HepG2 (cell line): ENCODE measurements at regions not wholly inside any gene's neighbourhood (a gene's known extent, or its start where the extent isn't known, plus 50 kb on each side); places are given as distances from the start of the nearest gene placed in this dataset.

Experiments used
- ATAC-seq: fragments of 200-7000 bp; cut with Tn5 transposase; 3 replicates; pipeline ENCODE4 v1.9.1; 2020; ENCODE audit warnings: mild to moderate bottlenecking, moderate library complexity
- BruUV-seq: library from RNA; stranded (reverse); fragments of 400-500 nt; replicated peaks from 2 replicates; lab custom pipeline; 2021; lab: Mats Ljungman, UMichigan
- CTCF ChIA-PET: fragments of 300-600 bp; formaldehyde crosslinking; extraction: SDS; loops from one replicate; lab custom pipeline; 2021; ENCODE audit warnings: low total read pairs, inconsistent platforms, low intra/inter-chr PET ratio; lab: Yijun Ruan, JAX
- POLR2A ChIA-PET: fragments of 350-600 bp; sonication (Branson Sonifier 250); formaldehyde crosslinking; loops from one replicate; lab custom pipeline; 2020; ENCODE audit warnings: antibody characterized with exemption, inconsistent platforms; lab: Yijun Ruan, JAX
- DNase-seq: peaks from one replicate; pipeline ENCODE4 v3.0.0-alpha.2; 2015; ENCODE audit warnings: low spot score
- FAIRE-seq: peaks from 3 replicates; lab custom pipeline; 2011; peaks lifted over from hg19 to GRCh38; lab: Jason Lieb, UNC
- H2AFZ ChIP-seq: one replicate; pipeline ENCODE4 v1.6.1; 2011; ENCODE audit warnings: low read length, inconsistent platforms
- H3K27ac ChIP-seq: fragments of 300-600 bp; 3 replicates; pipeline ENCODE4 v1.8.0; 2011; ENCODE audit warnings: mixed run types, mild to moderate bottlenecking, mixed read lengths, low read length, inconsistent platforms; ENCODE audit not compliant: insufficient read depth; ENCODE audit errors: extremely low read length
- H3K27me3 ChIP-seq, 2 experiments: fragments of 200-600 bp in 1 of 2; 2 replicates in 1 of 2; 3 replicates in 1 of 2; pipeline versions ENCODE4 v1.6.0 to v1.8.0; 2011; ENCODE audit warnings: low read length in 2 of 2, mild to moderate bottlenecking in 2 of 2, moderate library complexity in 2 of 2, inconsistent platforms in 1 of 2; ENCODE audit not compliant: insufficient read depth in 2 of 2, control insufficient read depth in 1 of 2
- H3K36me3 ChIP-seq, 2 experiments: fragments of 200-600 bp in 1 of 2; replicated peaks in 1 of 2; 2 replicates in 1 of 2; 3 replicates in 1 of 2; pipeline versions ENCODE4 v1.5.1 to v1.8.0; 2011; ENCODE audit warnings: low read length in 2 of 2, inconsistent platforms in 1 of 2; ENCODE audit not compliant: insufficient read depth in 2 of 2, control insufficient read depth in 1 of 2
- H3K4me1 ChIP-seq: 2 replicates; pipeline ENCODE4 v1.5.1; 2012; ENCODE audit warnings: low read length, inconsistent platforms; ENCODE audit not compliant: insufficient read depth
- H3K4me2 ChIP-seq: 2 replicates; pipeline ENCODE4 v1.6.0; 2011; ENCODE audit warnings: low read depth, low read length, inconsistent platforms
- H3K4me3 ChIP-seq, 3 experiments: fragments of 200-600 bp in 1 of 3; sonication (generic), shearing (Covaris generic) in 1 of 3; replicated peaks in 1 of 3; 2 replicates each; pipeline ENCODE4 v1.5.1; 2011 to 2016; ENCODE audit warnings: low read length in 3 of 3, inconsistent platforms in 2 of 3, low read depth in 2 of 3, mild to moderate bottlenecking in 2 of 3, control low read depth in 1 of 3, mixed read lengths in 1 of 3; ENCODE audit not compliant: insufficient read depth in 1 of 3
- H3K79me2 ChIP-seq: one replicate; pipeline ENCODE4 v1.6.1; 2011; ENCODE audit warnings: low read length, inconsistent platforms; ENCODE audit not compliant: insufficient read depth
- H3K9ac ChIP-seq: 2 replicates; pipeline ENCODE4 v1.6.0; 2011; ENCODE audit warnings: mild to moderate bottlenecking, low read depth, low read length, inconsistent platforms; ENCODE audit not compliant: insufficient read depth
- H3K9me3 ChIP-seq: 2 replicates; pipeline ENCODE4 v1.5.1; 2012; ENCODE audit warnings: mild to moderate bottlenecking, low read length
- H4K20me1 ChIP-seq: 2 replicates; pipeline ENCODE4 v1.6.0; 2011; ENCODE audit warnings: inconsistent platforms, mild to moderate bottlenecking, low read length, moderate library complexity; ENCODE audit not compliant: insufficient read depth
- FOXO1 ChIP-seq: sonication (generic); formaldehyde crosslinking; IDR thresholded peaks from 2 replicates; pipeline ENCODE4 v1.4.0; 2020; ENCODE audit warnings: missing genetic modification reagents
- FUBP1 ChIP-seq: sonication (generic); formaldehyde crosslinking; IDR thresholded peaks from 2 replicates; pipeline ENCODE4 v1.5.1; 2020; ENCODE audit warnings: missing genetic modification reagents, mild to moderate bottlenecking, borderline replicate concordance
- KLF11 ChIP-seq: IDR thresholded peaks from 2 replicates; pipeline ENCODE4 v1.6.1; 2016; ENCODE audit warnings: missing compliant biosample characterization
- KLF13 ChIP-seq: sonication (generic); formaldehyde crosslinking; IDR thresholded peaks from 2 replicates; pipeline ENCODE4 v1.4.0; 2020; ENCODE audit warnings: mild to moderate bottlenecking, missing genetic modification reagents
- KMT2B ChIP-seq: IDR thresholded peaks from 2 replicates; pipeline ENCODE4 v1.6.1; 2016; ENCODE audit warnings: missing genetic modification reagents, missing compliant biosample characterization
- PAX8 ChIP-seq: sonication (generic); formaldehyde crosslinking; IDR thresholded peaks from 2 replicates; pipeline ENCODE4 v1.8.0; 2022; ENCODE audit warnings: mild to moderate bottlenecking, missing genetic modification reagents, borderline replicate concordance
- RFXANK ChIP-seq: IDR thresholded peaks from 2 replicates; pipeline ENCODE4 v1.6.1; 2016
- SNAI1 ChIP-seq: sonication (generic); formaldehyde crosslinking; IDR thresholded peaks from 2 replicates; pipeline ENCODE4 v1.5.0; 2020; ENCODE audit warnings: mild to moderate bottlenecking, missing genetic modification reagents, borderline replicate concordance
- TCF12 ChIP-seq, 2 experiments: fragments of 450-650 bp in 1 of 2; sonication (generic) in 1 of 2; formaldehyde crosslinking in 1 of 2; IDR thresholded peaks; 2 replicates each; pipeline versions ENCODE4 v1.6.1 to v1.8.0; 2017 to 2022; ENCODE audit warnings: antibody characterized with exemption in 1 of 2, mild to moderate bottlenecking in 1 of 2, missing genetic modification reagents in 1 of 2, moderate library complexity in 1 of 2
- THAP11 ChIP-seq: IDR thresholded peaks from 2 replicates; pipeline ENCODE4 v1.6.1; 2016; ENCODE audit warnings: missing biosample characterization, missing genetic modification reagents
- ZFP82 ChIP-seq: sonication (generic); formaldehyde crosslinking; IDR thresholded peaks from 2 replicates; pipeline ENCODE4 v1.5.1; 2020; ENCODE audit warnings: mild to moderate bottlenecking, missing genetic modification reagents, borderline replicate concordance
- ZNF121 ChIP-seq: sonication (generic); formaldehyde crosslinking; IDR thresholded peaks from 2 replicates; pipeline ENCODE4 v1.5.0; 2020; ENCODE audit warnings: mild to moderate bottlenecking, missing genetic modification reagents
- ZNF605 ChIP-seq: sonication (generic); formaldehyde crosslinking; IDR thresholded peaks from 2 replicates; pipeline ENCODE4 v1.8.0; 2022; ENCODE audit warnings: mild to moderate bottlenecking, missing genetic modification reagents
- ZNF678 ChIP-seq: sonication (generic); formaldehyde crosslinking; IDR thresholded peaks from 2 replicates; pipeline ENCODE4 v1.4.0; 2020; ENCODE audit warnings: mild to moderate bottlenecking, missing genetic modification reagents
- WGBS: methylation state at CpG from one replicate; pipeline ENCODE4 v1.1.6; 2017; ENCODE audit warnings: low lambda C conversion rate; 5-methylcytosine and 5-hydroxymethylcytosine counted together
- in situ Hi-C: cut with HindIII; loops from 2 replicates; pipeline ENCODE4 v1.10.0; 2017; ENCODE audit warnings: low pct_unique_long_range_greater_than_20kb; ENCODE audit not compliant: extremely low pct_ligation_motif_present
- intact Hi-C: fragments of 100-400 bp; cut with micrococcal nuclease; formaldehyde crosslinking; loops from one replicate; pipeline ENCODE4 v1.10.0; 2022; ENCODE audit not compliant: unreplicated experiment
- TF ChIP-seq, protein P1 (sequence below), 2 experiments: sonication (generic) in 1 of 2; formaldehyde crosslinking in 1 of 2; IDR thresholded peaks; 2 replicates each; pipeline versions ENCODE4 v1.5.1 to v1.6.1; 2011 to 2020; ENCODE audit warnings: borderline replicate concordance in 1 of 2, low read depth in 1 of 2, low read length in 1 of 2, mild to moderate bottlenecking in 1 of 2, missing genetic modification reagents in 1 of 2, moderate library complexity in 1 of 2
- TF ChIP-seq, protein P2 (sequence below): sonication (generic); formaldehyde crosslinking; IDR thresholded peaks from 2 replicates; pipeline ENCODE4 v1.4.0; 2020; ENCODE audit warnings: mild to moderate bottlenecking, missing genetic modification reagents
- TF ChIP-seq, protein P3 (sequence below): sonication (generic); formaldehyde crosslinking; IDR thresholded peaks from 2 replicates; pipeline ENCODE4 v1.8.1; 2023; ENCODE audit warnings: mild to moderate bottlenecking, moderate library complexity, missing genetic modification reagents

DNA sequence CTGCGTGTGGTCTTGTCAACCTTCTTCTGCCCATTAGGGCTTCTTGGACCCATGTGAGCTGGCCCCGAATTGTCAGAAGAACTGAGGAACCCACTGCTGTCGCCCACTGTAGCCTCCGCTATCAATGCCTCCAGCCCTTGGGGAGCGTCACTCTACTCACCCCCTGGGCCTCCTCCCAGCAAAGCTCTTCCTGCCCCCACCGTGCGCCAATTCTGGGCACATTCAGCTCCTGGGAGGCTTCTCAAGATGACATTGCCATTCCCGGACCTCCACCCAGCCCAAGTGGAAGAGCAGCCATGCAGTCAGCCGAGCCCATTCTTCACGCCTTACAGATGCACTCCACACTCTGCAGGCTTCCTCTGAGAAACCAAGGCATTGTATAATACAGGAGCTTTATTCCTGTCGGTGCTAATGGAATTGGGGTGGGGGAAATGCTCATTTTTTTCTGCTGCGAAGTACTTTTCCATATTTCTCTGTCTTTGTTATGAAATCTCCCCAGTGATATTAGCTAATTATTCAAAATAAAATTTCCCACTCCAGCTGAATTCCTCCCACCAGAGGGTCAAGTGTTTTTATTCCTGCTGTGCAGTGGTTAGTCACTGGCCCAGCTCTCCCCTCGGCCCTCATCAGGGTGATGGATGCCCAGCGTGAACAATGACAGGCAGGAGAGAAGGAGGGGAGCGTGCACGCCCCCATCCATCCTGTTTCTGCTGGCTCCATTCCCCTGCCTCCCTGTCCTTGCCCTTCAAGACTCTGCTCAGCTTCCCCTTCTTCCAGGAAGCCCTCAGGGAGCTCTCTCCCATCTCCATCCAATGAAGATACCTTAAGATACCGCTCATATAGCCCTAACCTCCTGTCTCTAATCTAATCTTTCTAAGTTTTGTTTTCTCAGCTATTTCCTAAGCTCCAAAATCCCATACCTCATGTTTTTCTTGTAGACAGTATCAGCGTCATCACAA, 87.7 kb downstream of the C16orf95 start (continued):
- TF ChIP-seq, protein P1, sequence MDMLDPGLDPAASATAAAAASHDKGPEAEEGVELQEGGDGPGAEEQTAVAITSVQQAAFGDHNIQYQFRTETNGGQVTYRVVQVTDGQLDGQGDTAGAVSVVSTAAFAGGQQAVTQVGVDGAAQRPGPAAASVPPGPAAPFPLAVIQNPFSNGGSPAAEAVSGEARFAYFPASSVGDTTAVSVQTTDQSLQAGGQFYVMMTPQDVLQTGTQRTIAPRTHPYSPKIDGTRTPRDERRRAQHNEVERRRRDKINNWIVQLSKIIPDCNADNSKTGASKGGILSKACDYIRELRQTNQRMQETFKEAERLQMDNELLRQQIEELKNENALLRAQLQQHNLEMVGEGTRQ (IDR thresholded peaks at IDR 0.05; ENCODE audit: low read depth, low read length) = no peak
- TF ChIP-seq, protein P1 (CRISPR knock-in tag; IDR thresholded peaks at IDR 0.05; ENCODE audit: borderline replicate concordance) = no peak
- TF ChIP-seq, protein P2, sequence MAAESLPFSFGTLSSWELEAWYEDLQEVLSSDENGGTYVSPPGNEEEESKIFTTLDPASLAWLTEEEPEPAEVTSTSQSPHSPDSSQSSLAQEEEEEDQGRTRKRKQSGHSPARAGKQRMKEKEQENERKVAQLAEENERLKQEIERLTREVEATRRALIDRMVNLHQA (CRISPR knock-in tag) = no peak
- TF ChIP-seq ZNF605 (CRISPR knock-in tag) (no peak), ZNF121 (CRISPR knock-in tag) (no peak), KLF13 (CRISPR knock-in tag) (no peak)

GRCh38 chr16:87230571-87230970, 86.6 kb downstream of the C16orf95 start:
- DNase-seq = no peak
- H3K79me2 ChIP-seq = no peaks in the 10 kb centered on the region
- H3K36me3 ChIP-seq = no peaks in the 10 kb centered on the region
- H3K27ac ChIP-seq = no peak overlapping the region
- no peaks in the 10 kb centered on the region for H3K27me3 ChIP-seq
- H3K4me1 ChIP-seq = peaks cover 20% of the 10 kb centered on the region
- no peak overlapping the region for H2AFZ ChIP-seq
- no peaks in the 10 kb centered on the region for H4K20me1 ChIP-seq
- FAIRE-seq = no peak
- in situ Hi-C loops = no loop called here
- POLR2A ChIA-PET = interaction anchor here (1.2 kb wide), 1 partner anchor 10 kb away, joined by 3 read pairs; no protein-coding TSS in a partner anchor
- no peak for ATAC-seq
- no peak overlapping the region for H3K9ac ChIP-seq
- BruUV-seq = no TSS peak
- intact Hi-C loops = no loop called here
- no peak overlapping the region for H3K4me3 ChIP-seq
- 13% methylated on average over 4 of the region's 4 CpGs for WGBS
- no peak overlapping the region for H3K4me2 ChIP-seq
- H3K9me3 ChIP-seq = no peaks in the 10 kb centered on the region
- CTCF ChIA-PET = no interaction called here
- TF ChIP-seq ZFP82 (CRISPR knock-in tag) = no peak
- no peak for TF ChIP-seq ZNF678 (CRISPR knock-in tag)
- TF ChIP-seq FUBP1 (CRISPR knock-in tag) = no peak
- no peak for TF ChIP-seq RFXANK
- no peak for TF ChIP-seq THAP11 (CRISPR knock-in tag)
- no peak for TF ChIP-seq PAX8 (CRISPR knock-in tag)
- no peak for TF ChIP-seq KMT2B (CRISPR knock-in tag)
- no peak for TF ChIP-seq SNAI1 (CRISPR knock-in tag)
- TF ChIP-seq, protein P3, sequence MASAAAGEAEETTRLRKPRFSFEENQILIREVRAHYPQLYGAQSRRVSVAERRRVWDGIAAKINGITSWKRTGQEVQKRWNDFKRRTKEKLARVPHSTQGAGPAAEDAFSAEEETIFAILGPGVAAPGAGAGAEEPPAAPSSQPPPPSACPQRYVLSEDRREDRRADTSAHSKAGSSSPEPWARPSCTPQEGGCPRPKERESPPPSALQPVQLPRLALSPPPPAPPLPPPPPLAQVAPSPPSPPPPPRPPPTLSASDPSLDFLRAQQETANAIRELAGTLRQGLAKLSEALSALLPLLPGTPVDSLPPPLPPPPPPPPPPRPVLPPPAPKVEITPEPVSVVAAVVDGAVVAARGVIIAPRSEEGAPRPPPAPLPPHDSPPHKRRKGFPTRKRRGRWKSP (CRISPR knock-in tag) = no peak
- TF ChIP-seq KLF11 (CRISPR knock-in tag) = no peak
- TF ChIP-seq TCF12 (IDR thresholded peaks at IDR 0.05) = no peak
- TF ChIP-seq TCF12 (CRISPR knock-in tag; IDR thresholded peaks at IDR 0.05) = no peak
- TF ChIP-seq FOXO1 (CRISPR knock-in tag) = no peak
